ENCODE measurements at regions not wholly inside any gene's neighbourhood (a gene's known extent, or its start where the extent isn't known, plus 50 kb on each side); places are given as distances from the start of the nearest gene placed in this dataset.

DNA sequence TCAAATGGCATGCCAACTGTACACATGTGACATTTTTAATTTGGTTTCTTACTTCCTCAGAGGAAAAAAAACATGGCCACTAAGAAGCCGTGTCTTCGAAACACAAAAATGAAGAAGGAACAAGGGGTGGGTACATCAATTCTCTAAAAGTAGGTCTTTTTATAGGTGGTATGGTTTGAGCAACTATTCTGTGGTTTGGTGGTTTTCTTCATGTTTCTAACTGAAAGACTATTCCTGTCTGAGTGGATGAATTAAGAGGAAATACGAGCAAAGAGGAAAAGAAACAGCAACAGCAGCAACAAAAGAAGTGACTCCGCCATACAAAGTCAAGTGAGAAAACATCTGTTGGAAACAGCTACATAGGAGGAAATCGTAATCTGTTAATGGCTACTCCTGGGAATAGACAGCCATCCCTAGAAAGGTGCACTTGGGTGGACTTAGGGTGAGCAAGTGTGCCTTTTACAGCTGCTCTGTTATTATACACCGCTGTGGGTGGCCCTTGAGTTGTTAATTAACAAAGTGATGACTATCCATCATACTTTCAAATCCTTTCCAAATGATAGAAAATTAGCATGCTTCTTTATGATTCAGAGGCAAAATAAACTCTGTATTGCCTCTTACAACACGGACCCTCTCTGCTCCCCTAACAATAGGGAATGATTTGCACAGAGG is 575.8 kb downstream of the TLE1 start:
- no peak for TF ChIP-seq POLR2A (IDR thresholded peaks at IDR 0.05)
- TF ChIP-seq, protein P1, sequence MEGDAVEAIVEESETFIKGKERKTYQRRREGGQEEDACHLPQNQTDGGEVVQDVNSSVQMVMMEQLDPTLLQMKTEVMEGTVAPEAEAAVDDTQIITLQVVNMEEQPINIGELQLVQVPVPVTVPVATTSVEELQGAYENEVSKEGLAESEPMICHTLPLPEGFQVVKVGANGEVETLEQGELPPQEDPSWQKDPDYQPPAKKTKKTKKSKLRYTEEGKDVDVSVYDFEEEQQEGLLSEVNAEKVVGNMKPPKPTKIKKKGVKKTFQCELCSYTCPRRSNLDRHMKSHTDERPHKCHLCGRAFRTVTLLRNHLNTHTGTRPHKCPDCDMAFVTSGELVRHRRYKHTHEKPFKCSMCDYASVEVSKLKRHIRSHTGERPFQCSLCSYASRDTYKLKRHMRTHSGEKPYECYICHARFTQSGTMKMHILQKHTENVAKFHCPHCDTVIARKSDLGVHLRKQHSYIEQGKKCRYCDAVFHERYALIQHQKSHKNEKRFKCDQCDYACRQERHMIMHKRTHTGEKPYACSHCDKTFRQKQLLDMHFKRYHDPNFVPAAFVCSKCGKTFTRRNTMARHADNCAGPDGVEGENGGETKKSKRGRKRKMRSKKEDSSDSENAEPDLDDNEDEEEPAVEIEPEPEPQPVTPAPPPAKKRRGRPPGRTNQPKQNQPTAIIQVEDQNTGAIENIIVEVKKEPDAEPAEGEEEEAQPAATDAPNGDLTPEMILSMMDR (IDR thresholded peaks at IDR 0.05): no peak
